ENCODE measurements at regions not wholly inside any gene's neighbourhood (a gene's known extent, or its start where the extent isn't known, plus 50 kb on each side); places are given as distances from the start of the nearest gene placed in this dataset.

- FAIRE-seq (peak; percentile 86), DNase-seq (ENCODE audit: low read depth, low spot score) (peak; percentile 30), ATAC-seq (peak; percentile 89)
- intact Hi-C loops (cut with micrococcal nuclease; ENCODE audit: unreplicated experiment) (no loop called here), in situ Hi-C loops (cut with MboI) (no loop called here)
- Histone ChIP-seq H3K4me1 (ENCODE audit: control insufficient read depth, insufficient read depth, low read length) (no peaks in the 10 kb centered on the region), H3K9ac (ENCODE audit: control insufficient read depth, insufficient read depth, low read length) (no peak overlapping the region), H3K4me2 (ENCODE audit: control insufficient read depth, insufficient read depth) (no peak overlapping the region), H4K20me1 (ENCODE audit: control insufficient read depth, insufficient read depth) (no peaks in the 10 kb centered on the region), H2AFZ (ENCODE audit: control insufficient read depth, low read depth, low read length) (no peak overlapping the region), H3K27me3 (replicated peaks in 1 of 2; ENCODE audit: control insufficient read depth in 2 of 2, insufficient read depth in 2 of 2, low read length in 1 of 2) (peaks cover 0 to 2% of the 10 kb centered on the region in 2 experiments; a peak in 1 of 4 replicates), H3K27ac (ENCODE audit: control insufficient read depth, insufficient read depth) (no peak overlapping the region), H3K36me3 (ENCODE audit: control insufficient read depth in 2 of 2, insufficient read depth in 2 of 2, low read length in 1 of 2) (no peaks in the 10 kb centered on the region), H3K79me2 (ENCODE audit: control insufficient read depth, insufficient read depth, low read length) (no peaks in the 10 kb centered on the region), H3K4me3 (no peak overlapping the region), H3K9me3 (replicated peaks; ENCODE audit: control insufficient read depth, insufficient read depth, low read length) (no peaks in the 10 kb centered on the region)
- ChIA-PET RAD21 (ENCODE audit: unreplicated experiment) (no interaction called here), CTCF (interaction anchor here (1.6 kb wide), 1 partner anchor 8 kb away, joined by 3 read pairs; no protein-coding TSS in a partner anchor), SMC1A (ENCODE audit: uncharacterized antibody, unreplicated experiment) (no interaction called here), POLR2A (no interaction called here)
- 0% methylated on average over 2 of the region's 2 CpGs for WGBS (ENCODE audit: insufficient coverage, insufficient replicate concordance, low lambda C conversion rate, missing lambda C conversion rate)
- BruUV-seq (replicated peaks), result no TSS peak
- TF ChIP-seq E2F8 (IDR thresholded peaks at IDR 0.05; ENCODE audit: low read depth, partially characterized antibody) (no peak), RAD21 (IDR thresholded peaks at IDR 0.05; ENCODE audit: insufficient read depth, low read depth, low read length) (no peak), ELK1 (IDR thresholded peaks at IDR 0.05; ENCODE audit: low read depth, low read length) (no peak), MEF2B (IDR thresholded peaks at IDR 0.05; ENCODE audit: partially characterized antibody, poor library complexity, severe bottlenecking) (no peak), CUX1 (IDR thresholded peaks at IDR 0.05; ENCODE audit: insufficient replicate concordance, low read depth, low read length) (no peak), CEBPB (IDR thresholded peaks at IDR 0.05; ENCODE audit: borderline replicate concordance in 1 of 2, low read depth in 2 of 2, low read length in 2 of 2) (no peak), MLLT1 (IDR thresholded peaks at IDR 0.05) (no peak), RUNX3 (IDR thresholded peaks at IDR 0.05; ENCODE audit: low read length) (no peak), ZSCAN29 (IDR thresholded peaks at IDR 0.05) (no peak)
Observed at GRCh38 chr15:60255390-60255789, 142.4 kb downstream of the ANXA2 start.

Measured in GM12878 (cell line).